HFFc6 (cell line): ENCODE measurements at regions not wholly inside any gene's neighbourhood (a gene's known extent, or its start where the extent isn't known, plus 50 kb on each side); places are given as distances from the start of the nearest gene placed in this dataset.

ENCODE experiments used
- DNase-seq: peaks from one replicate; pipeline ENCODE4 v3.0.0-alpha.2; 2018
- H3K27ac Mint-ChIP-seq: 2 replicates; pipeline ENCODE4 v1.8.0; 2020; ENCODE audit warnings: mild to moderate bottlenecking, mixed read lengths
- H3K27me3 Mint-ChIP-seq: 2 replicates; pipeline ENCODE4 v1.8.0; 2021; ENCODE audit warnings: mild to moderate bottlenecking, moderate library complexity, mixed read lengths; ENCODE audit not compliant: insufficient read depth
- H3K36me3 Mint-ChIP-seq: 2 replicates; pipeline ENCODE4 v1.8.0; 2021; ENCODE audit warnings: low read depth, mixed read lengths
- H3K4me1 Mint-ChIP-seq: 2 replicates; pipeline ENCODE4 v1.8.0; 2020; ENCODE audit warnings: low read depth, mixed read lengths
- H3K4me3 Mint-ChIP-seq: 2 replicates; pipeline ENCODE4 v1.8.0; 2020; ENCODE audit warnings: mild to moderate bottlenecking, moderate library complexity, mixed read lengths
- H3K9me3 Mint-ChIP-seq: 2 replicates; pipeline ENCODE4 v1.8.0; 2020; ENCODE audit warnings: mild to moderate bottlenecking, mixed read lengths
- CTCF ChIP-seq: fragments of 200-600 bp; sonication (generic); IDR thresholded peaks from 2 replicates; pipeline ENCODE4 v1.5.0; 2021; ENCODE audit warnings: antibody characterized with exemption, mild to moderate bottlenecking

GRCh38 chr2:42876326-42876751 is 84.0 kb upstream of the HAAO start:
- Mint-ChIP-seq H3K27me3 (no peaks in the 10 kb centered on the region), H3K4me1 (peaks cover 26% of the 10 kb centered on the region), H3K4me3 (no peak overlapping the region), H3K9me3 (no peaks in the 10 kb centered on the region), H3K27ac (no peak overlapping the region), H3K36me3 (no peaks in the 10 kb centered on the region)
- no peak for DNase-seq
- TF ChIP-seq CTCF, result no peak

DNA sequence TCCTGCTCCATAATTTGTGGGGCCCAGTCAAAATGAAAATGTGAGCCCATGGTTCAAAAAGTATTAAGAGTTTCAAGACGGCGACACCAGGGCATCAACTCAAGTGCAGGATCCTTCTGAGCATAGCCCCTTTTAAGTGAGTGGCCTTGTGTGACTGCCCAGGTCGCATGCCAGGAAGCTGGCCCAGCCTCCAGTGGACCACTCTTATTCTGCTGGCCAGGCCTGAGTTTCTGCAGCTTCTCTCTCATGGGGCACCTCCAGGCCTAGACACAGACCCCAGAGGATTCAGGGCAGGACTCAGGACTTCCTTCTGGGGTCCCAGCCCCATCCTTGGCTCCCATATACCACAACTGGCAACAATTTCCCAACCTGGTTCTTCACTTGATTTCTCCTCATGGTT is 83.5 kb upstream of the HAAO start:
- H3K4me3 Mint-ChIP-seq, result no peak overlapping the region

GRCh38 chr2:42874949-42875801 is 82.8 kb upstream of the HAAO start:
- Mint-ChIP-seq H3K36me3 (no peaks in the 10 kb centered on the region), H3K27me3 (no peaks in the 10 kb centered on the region), H3K27ac (no peak overlapping the region), H3K4me3 (no peak overlapping the region), H3K9me3 (no peaks in the 10 kb centered on the region), H3K4me1 (peaks cover 24% of the 10 kb centered on the region)
- no peak for TF ChIP-seq CTCF
- DNase-seq, result no peak

More for the DNA sequence above, 83.5 kb upstream of the HAAO start:
- DNase-seq, result no peak
- Mint-ChIP-seq H3K27ac (no peak overlapping the region), H3K9me3 (no peaks in the 10 kb centered on the region), H3K4me1 (peaks cover 26% of the 10 kb centered on the region), H3K27me3 (no peaks in the 10 kb centered on the region), H3K36me3 (no peaks in the 10 kb centered on the region)
- no peak for TF ChIP-seq CTCF

- DNase-seq, result no peak
Measured at GRCh38 chr2:42872721-42873120, 80.3 kb upstream of the HAAO start.

GRCh38 chr2:42871372-42871771 is 79.0 kb upstream of the HAAO start:
- no peak for TF ChIP-seq CTCF
- no peak for DNase-seq
- peaks cover 6% of the 10 kb centered on the region; the same call in 1 of the 2 replicates for H3K4me1 Mint-ChIP-seq
- peaks cover 18% of the 10 kb centered on the region for H3K36me3 Mint-ChIP-seq
- H3K27me3 Mint-ChIP-seq, result no peaks in the 10 kb centered on the region
- no peak overlapping the region for H3K27ac Mint-ChIP-seq
- H3K4me3 Mint-ChIP-seq, result no peak overlapping the region
- H3K9me3 Mint-ChIP-seq, result peaks cover 16% of the 10 kb centered on the region

More at GRCh38 chr2:42872721-42873120, 80.3 kb upstream of the HAAO start:
- no peak overlapping the region for H3K4me3 Mint-ChIP-seq
- no peak overlapping the region for H3K27ac Mint-ChIP-seq
- peaks cover 18% of the 10 kb centered on the region for H3K36me3 Mint-ChIP-seq
- H3K9me3 Mint-ChIP-seq, result peaks cover 16% of the 10 kb centered on the region
- TF ChIP-seq CTCF, result no peak
- no peaks in the 10 kb centered on the region for H3K27me3 Mint-ChIP-seq
- peaks cover 6% of the 10 kb centered on the region; the same call in 1 of the 2 replicates for H3K4me1 Mint-ChIP-seq
